ENCODE measurements at regions not wholly inside any gene's neighbourhood (a gene's known extent, or its start where the extent isn't known, plus 50 kb on each side); places are given as distances from the start of the nearest gene placed in this dataset.

DNA sequence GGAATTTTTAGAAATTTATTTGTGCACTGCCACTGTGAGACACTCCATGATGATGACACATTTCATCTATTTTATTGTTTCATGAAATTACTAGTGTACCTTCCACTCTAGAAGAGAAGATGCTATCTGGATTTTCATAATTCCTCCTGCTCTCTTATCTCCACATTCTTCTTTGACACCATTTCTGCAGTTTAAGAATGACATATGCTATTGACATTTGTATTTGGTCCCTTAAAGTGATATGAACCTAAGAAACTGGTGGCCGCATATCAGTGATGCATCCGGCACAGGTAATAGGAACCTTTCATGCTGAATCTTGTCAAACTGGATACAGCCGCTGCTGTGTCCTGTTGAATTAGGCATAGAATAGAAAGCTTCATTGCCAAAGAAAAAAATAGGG lies 696.3 kb downstream of the TMEM121 start:
- Histone ChIP-seq H3K27ac (ENCODE audit: low read depth) (no peak overlapping the region), H3F3A (replicated peaks; ENCODE audit: low read depth) (no peaks in the 10 kb centered on the region), H3K4me1 (ENCODE audit: insufficient read depth) (no peaks in the 10 kb centered on the region), H2AFZ (no peak overlapping the region), H3K36me3 (ENCODE audit: insufficient read depth) (no peaks in the 10 kb centered on the region; the same call in 1 of the 2 replicates), H3K4me2 (no peak overlapping the region), H3K9me2 (ENCODE audit: insufficient read depth) (no peaks in the 10 kb centered on the region), H3K27me3 (ENCODE audit: insufficient read depth) (no peaks in the 10 kb centered on the region), H4K20me1 (replicated peaks; ENCODE audit: insufficient read depth) (no peaks in the 10 kb centered on the region), H3K4me3 (no peak overlapping the region), H3K79me2 (replicated peaks; ENCODE audit: insufficient read depth) (no peaks in the 10 kb centered on the region)
- H3K4me3 Mint-ChIP-seq, result no peak overlapping the region
- TF ChIP-seq, protein P1, sequence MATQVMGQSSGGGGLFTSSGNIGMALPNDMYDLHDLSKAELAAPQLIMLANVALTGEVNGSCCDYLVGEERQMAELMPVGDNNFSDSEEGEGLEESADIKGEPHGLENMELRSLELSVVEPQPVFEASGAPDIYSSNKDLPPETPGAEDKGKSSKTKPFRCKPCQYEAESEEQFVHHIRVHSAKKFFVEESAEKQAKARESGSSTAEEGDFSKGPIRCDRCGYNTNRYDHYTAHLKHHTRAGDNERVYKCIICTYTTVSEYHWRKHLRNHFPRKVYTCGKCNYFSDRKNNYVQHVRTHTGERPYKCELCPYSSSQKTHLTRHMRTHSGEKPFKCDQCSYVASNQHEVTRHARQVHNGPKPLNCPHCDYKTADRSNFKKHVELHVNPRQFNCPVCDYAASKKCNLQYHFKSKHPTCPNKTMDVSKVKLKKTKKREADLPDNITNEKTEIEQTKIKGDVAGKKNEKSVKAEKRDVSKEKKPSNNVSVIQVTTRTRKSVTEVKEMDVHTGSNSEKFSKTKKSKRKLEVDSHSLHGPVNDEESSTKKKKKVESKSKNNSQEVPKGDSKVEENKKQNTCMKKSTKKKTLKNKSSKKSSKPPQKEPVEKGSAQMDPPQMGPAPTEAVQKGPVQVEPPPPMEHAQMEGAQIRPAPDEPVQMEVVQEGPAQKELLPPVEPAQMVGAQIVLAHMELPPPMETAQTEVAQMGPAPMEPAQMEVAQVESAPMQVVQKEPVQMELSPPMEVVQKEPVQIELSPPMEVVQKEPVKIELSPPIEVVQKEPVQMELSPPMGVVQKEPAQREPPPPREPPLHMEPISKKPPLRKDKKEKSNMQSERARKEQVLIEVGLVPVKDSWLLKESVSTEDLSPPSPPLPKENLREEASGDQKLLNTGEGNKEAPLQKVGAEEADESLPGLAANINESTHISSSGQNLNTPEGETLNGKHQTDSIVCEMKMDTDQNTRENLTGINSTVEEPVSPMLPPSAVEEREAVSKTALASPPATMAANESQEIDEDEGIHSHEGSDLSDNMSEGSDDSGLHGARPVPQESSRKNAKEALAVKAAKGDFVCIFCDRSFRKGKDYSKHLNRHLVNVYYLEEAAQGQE (IDR thresholded peaks at IDR 0.05; ENCODE audit: unreplicated experiment), result no peak
- TF ChIP-seq, protein P2, sequence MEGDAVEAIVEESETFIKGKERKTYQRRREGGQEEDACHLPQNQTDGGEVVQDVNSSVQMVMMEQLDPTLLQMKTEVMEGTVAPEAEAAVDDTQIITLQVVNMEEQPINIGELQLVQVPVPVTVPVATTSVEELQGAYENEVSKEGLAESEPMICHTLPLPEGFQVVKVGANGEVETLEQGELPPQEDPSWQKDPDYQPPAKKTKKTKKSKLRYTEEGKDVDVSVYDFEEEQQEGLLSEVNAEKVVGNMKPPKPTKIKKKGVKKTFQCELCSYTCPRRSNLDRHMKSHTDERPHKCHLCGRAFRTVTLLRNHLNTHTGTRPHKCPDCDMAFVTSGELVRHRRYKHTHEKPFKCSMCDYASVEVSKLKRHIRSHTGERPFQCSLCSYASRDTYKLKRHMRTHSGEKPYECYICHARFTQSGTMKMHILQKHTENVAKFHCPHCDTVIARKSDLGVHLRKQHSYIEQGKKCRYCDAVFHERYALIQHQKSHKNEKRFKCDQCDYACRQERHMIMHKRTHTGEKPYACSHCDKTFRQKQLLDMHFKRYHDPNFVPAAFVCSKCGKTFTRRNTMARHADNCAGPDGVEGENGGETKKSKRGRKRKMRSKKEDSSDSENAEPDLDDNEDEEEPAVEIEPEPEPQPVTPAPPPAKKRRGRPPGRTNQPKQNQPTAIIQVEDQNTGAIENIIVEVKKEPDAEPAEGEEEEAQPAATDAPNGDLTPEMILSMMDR (conservative IDR thresholded peaks at IDR 0.05; ENCODE audit: low read depth in 2 of 2), result no peak
- TF ChIP-seq, protein P3, sequence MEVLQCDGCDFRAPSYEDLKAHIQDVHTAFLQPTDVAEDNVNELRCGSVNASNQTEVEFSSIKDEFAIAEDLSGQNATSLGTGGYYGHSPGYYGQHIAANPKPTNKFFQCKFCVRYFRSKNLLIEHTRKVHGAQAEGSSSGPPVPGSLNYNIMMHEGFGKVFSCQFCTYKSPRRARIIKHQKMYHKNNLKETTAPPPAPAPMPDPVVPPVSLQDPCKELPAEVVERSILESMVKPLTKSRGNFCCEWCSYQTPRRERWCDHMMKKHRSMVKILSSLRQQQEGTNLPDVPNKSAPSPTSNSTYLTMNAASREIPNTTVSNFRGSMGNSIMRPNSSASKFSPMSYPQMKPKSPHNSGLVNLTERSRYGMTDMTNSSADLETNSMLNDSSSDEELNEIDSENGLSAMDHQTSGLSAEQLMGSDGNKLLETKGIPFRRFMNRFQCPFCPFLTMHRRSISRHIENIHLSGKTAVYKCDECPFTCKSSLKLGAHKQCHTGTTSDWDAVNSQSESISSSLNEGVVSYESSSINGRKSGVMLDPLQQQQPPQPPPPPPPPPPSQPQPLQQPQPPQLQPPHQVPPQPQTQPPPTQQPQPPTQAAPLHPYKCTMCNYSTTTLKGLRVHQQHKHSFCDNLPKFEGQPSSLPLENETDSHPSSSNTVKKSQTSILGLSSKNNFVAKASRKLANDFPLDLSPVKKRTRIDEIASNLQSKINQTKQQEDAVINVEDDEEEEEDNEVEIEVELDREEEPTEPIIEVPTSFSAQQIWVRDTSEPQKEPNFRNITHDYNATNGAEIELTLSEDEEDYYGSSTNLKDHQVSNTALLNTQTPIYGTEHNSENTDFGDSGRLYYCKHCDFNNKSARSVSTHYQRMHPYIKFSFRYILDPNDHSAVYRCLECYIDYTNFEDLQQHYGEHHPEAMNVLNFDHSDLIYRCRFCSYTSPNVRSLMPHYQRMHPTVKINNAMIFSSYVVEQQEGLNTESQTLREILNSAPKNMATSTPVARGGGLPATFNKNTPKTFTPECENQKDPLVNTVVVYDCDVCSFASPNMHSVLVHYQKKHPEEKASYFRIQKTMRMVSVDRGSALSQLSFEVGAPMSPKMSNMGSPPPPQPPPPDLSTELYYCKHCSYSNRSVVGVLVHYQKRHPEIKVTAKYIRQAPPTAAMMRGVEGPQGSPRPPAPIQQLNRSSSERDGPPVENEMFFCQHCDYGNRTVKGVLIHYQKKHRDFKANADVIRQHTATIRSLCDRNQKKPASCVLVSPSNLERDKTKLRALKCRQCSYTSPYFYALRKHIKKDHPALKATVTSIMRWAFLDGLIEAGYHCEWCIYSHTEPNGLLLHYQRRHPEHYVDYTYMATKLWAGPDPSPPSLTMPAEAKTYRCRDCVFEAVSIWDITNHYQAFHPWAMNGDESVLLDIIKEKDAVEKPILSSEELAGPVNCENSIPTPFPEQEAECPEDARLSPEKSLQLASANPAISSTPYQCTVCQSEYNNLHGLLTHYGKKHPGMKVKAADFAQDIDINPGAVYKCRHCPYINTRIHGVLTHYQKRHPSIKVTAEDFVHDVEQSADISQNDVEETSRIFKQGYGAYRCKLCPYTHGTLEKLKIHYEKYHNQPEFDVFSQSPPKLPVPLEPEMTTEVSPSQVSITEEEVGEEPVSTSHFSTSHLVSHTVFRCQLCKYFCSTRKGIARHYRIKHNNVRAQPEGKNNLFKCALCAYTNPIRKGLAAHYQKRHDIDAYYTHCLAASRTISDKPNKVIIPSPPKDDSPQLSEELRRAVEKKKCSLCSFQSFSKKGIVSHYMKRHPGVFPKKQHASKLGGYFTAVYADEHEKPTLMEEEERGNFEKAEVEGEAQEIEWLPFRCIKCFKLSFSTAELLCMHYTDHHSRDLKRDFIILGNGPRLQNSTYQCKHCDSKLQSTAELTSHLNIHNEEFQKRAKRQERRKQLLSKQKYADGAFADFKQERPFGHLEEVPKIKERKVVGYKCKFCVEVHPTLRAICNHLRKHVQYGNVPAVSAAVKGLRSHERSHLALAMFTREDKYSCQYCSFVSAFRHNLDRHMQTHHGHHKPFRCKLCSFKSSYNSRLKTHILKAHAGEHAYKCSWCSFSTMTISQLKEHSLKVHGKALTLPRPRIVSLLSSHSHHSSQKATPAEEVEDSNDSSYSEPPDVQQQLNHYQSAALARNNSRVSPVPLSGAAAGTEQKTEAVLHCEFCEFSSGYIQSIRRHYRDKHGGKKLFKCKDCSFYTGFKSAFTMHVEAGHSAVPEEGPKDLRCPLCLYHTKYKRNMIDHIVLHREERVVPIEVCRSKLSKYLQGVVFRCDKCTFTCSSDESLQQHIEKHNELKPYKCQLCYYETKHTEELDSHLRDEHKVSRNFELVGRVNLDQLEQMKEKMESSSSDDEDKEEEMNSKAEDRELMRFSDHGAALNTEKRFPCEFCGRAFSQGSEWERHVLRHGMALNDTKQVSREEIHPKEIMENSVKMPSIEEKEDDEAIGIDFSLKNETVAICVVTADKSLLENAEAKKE (CRISPR knock-in tag; IDR thresholded peaks at IDR 0.05), result no peak
- TF ChIP-seq CREB1 (CRISPR knock-in tag; IDR thresholded peaks at IDR 0.05; ENCODE audit: low read depth) (no peak), STAT1 (IDR thresholded peaks at IDR 0.05; ENCODE audit: unreplicated experiment) (no peak), ZNF114 (CRISPR knock-in tag; IDR thresholded peaks at IDR 0.05) (no peak), NANOG (IDR thresholded peaks at IDR 0.05; ENCODE audit: borderline replicate concordance) (no peak), ZNF331 (CRISPR knock-in tag; IDR thresholded peaks at IDR 0.05; ENCODE audit: low read depth) (no peak), JUNB (IDR thresholded peaks at IDR 0.05; ENCODE audit: unreplicated experiment) (no peak), POLR2AphosphoS5 (IDR thresholded peaks at IDR 0.05; ENCODE audit: low read depth) (no peak), EZH2 (IDR thresholded peaks at IDR 0.05; ENCODE audit: low read depth, unreplicated experiment) (no peak), EZH2phosphoT487 (IDR thresholded peaks at IDR 0.05; ENCODE audit: unreplicated experiment) (no peak)
- TF ChIP-seq, protein P4, sequence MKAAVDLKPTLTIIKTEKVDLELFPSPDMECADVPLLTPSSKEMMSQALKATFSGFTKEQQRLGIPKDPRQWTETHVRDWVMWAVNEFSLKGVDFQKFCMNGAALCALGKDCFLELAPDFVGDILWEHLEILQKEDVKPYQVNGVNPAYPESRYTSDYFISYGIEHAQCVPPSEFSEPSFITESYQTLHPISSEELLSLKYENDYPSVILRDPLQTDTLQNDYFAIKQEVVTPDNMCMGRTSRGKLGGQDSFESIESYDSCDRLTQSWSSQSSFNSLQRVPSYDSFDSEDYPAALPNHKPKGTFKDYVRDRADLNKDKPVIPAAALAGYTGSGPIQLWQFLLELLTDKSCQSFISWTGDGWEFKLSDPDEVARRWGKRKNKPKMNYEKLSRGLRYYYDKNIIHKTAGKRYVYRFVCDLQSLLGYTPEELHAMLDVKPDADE (IDR thresholded peaks at IDR 0.05), result no peak
- peaks cover 1% of the 10 kb centered on the region for H3K27me3 Mint-ChIP-seq (ENCODE audit: insufficient read depth, low read depth, poor library complexity)
- H3K4me1 Mint-ChIP-seq, result no peaks in the 10 kb centered on the region
- H3K36me3 Mint-ChIP-seq (ENCODE audit: low read depth), result peaks cover 43% of the 10 kb centered on the region
- H3K9me3 Mint-ChIP-seq, result peaks cover 96% of the 10 kb centered on the region
- ATAC-seq (no peak), DNase-seq (ENCODE audit: low spot score) (no peak)
- H3K27ac Mint-ChIP-seq, result no peak overlapping the region
